Heart left ventricle (tissue), 16 donors: ENCODE measurements at regions not wholly inside any gene's neighbourhood (a gene's known extent, or its start where the extent isn't known, plus 50 kb on each side); places are given as distances from the start of the nearest gene placed in this dataset.

Experiments
- ATAC-seq, 4 donors: fragments of 200-7000 bp; cut with Tn5 transposase; one replicate each; pipeline ENCODE4 v1.9.1; 2020 to 2022; ENCODE audit warnings: moderate library complexity in 4 of 4, mild to moderate bottlenecking in 3 of 4, moderate number of reproducible peaks in 1 of 4
- DNase-seq, 5 donors: peaks; one replicate each; pipeline ENCODE4 v3.0.0-alpha.2; 2020
- H3K27ac ChIP-seq, 12 donors: fragments of 200-600 bp; sonication (generic) in 4 of 12; one replicate each; pipeline versions ENCODE4 v1.5.0 to v1.8.0; 2016 to 2022; ENCODE audit warnings: mild to moderate bottlenecking in 2 of 12
- H3K27me3 ChIP-seq, 9 donors: fragments of 200-600 bp; sonication (generic) in 2 of 9; one replicate each; pipeline versions ENCODE4 v1.5.1 to v1.8.0; 2016 to 2022; ENCODE audit warnings: mild to moderate bottlenecking in 3 of 9
- H3K36me3 ChIP-seq, 9 donors: fragments of 200-600 bp; sonication (generic) in 2 of 9; one replicate each; pipeline versions ENCODE4 v1.5.0 to v1.8.0; 2018 to 2022; ENCODE audit warnings: mild to moderate bottlenecking in 2 of 9
- H3K4me1 ChIP-seq, 12 donors: fragments of 200-600 bp; sonication (generic) in 4 of 12; one replicate each; pipeline versions ENCODE4 v1.5.0 to v1.8.0; 2016 to 2022; ENCODE audit warnings: mild to moderate bottlenecking in 3 of 12
- H3K4me3 ChIP-seq, 12 donors: fragments of 200-600 bp; sonication (generic) in 4 of 12; one replicate each; pipeline versions ENCODE4 v1.5.0 to v1.8.0; 2017 to 2022; ENCODE audit warnings: mild to moderate bottlenecking in 9 of 12, moderate library complexity in 4 of 12
- H3K9me3 ChIP-seq, 12 donors: fragments of 200-600 bp; sonication (generic) in 4 of 12; one replicate each; pipeline versions ENCODE4 v1.5.0 to v1.8.0; 2016 to 2022; ENCODE audit warnings: mild to moderate bottlenecking in 1 of 12
- CTCF ChIP-seq, 12 donors: fragments of 200-600 bp; sonication (generic) in 4 of 12; IDR thresholded peaks; one replicate each; pipeline versions ENCODE4 v1.5.0 to v1.8.0; 2018 to 2022; ENCODE audit warnings: antibody characterized with exemption in 12 of 12, mild to moderate bottlenecking in 5 of 12
- POLR2A ChIP-seq, 2 donors: fragments of 450-650 bp; IDR thresholded peaks; one replicate each; pipeline ENCODE4 v1.6.1; 2017; ENCODE audit warnings: antibody characterized with exemption in 2 of 2, mild to moderate bottlenecking in 2 of 2, moderate library complexity in 2 of 2
- WGBS, 4 donors: extraction: QIAGEN DNeasy Blood & Tissue Kit in 2 of 4; methylation state at CpG; one replicate each; pipeline versions ENCODE4 v1.1.5 to v1.1.7; 2013 to 2018; 5-methylcytosine and 5-hydroxymethylcytosine counted together
- intact Hi-C, 10 donors: fragments of 100-400 bp; cut with DNase I; formaldehyde crosslinking; loops; one replicate each; pipeline versions ENCODE4 v1.11.1 to v1.14.2; 2022
- donor health status: ischemic (EF 13 %, LVEDD 7.1; RV severe dilation, severe dysfunction).
- donor health status: healthy with polysubstance abuse.
- donor health status: DM: no; HTN: yes; CAD: no.
- donor health status: DM: no; HTN: no; CAD: no.
- donor health status: ischemic (EF 25% LVEDD 6.9; RV normal size, moderate dysfunction).
- donor health status: ischemic (EF 25% LVEDD 5.7; RV mildly dilated, moderate dysfunction).
- donor health status: healthy.
- donor health status: DM: yes; HTN: yes; CAD: no.
- donor health status: ischemic (EF 35%, LVEDD 5.7; RV mildly dilated, moderate dysfunction).
- donor health status: nonischemic (EF 11% LVEDD 7.7; RV severe dilation, severe dysfunction).
- donor health status: DM: yes; HTN: yes; CAD: no.
- donor health status: PGD.
- donor health status: ischemic (EF 29% LVEDD 5.4; RV normal size, mild dysfunction).
- donor health status: nonischemic (EF 23%, LVEDD 6.1; RV moderate dilation, normal function).

- H3K9me3 ChIP-seq, result no peaks in the 10 kb centered on the region
- H3K27ac ChIP-seq, result no peak overlapping the region
- no peak for DNase-seq
- no peak for TF ChIP-seq CTCF (IDR thresholded peaks at IDR 0.05)
- no peak for TF ChIP-seq POLR2A (IDR thresholded peaks at IDR 0.05)
- no peak for ATAC-seq
- intact Hi-C loops, result no loop called here
- no peaks in the 10 kb centered on the region for H3K4me1 ChIP-seq
- H3K27me3 ChIP-seq, result peaks cover 0 to 2% (median 0%) of the 10 kb centered on the region in 9 donors
- H3K4me3 ChIP-seq, result no peak overlapping the region
- H3K36me3 ChIP-seq, result no peaks in the 10 kb centered on the region
- 83 to 92% (median 89%) methylated on average over 2 of the region's 2 CpGs for WGBS, 4 donors
Observed at GRCh38 chr10:113243311-113243710, 293.3 kb downstream of the TCF7L2 start.

- H3K36me3 ChIP-seq, result no peaks in the 10 kb centered on the region
- ATAC-seq (no peak), DNase-seq (no peak)
- no peak overlapping the region for H3K27ac ChIP-seq
- no peaks in the 10 kb centered on the region for H3K4me1 ChIP-seq
- H3K9me3 ChIP-seq, result no peaks in the 10 kb centered on the region
- intact Hi-C loops, result no loop called here
- no peak overlapping the region for H3K4me3 ChIP-seq
- no peaks in the 10 kb centered on the region for H3K27me3 ChIP-seq
- no peak for TF ChIP-seq CTCF (IDR thresholded peaks at IDR 0.05)
- TF ChIP-seq POLR2A (IDR thresholded peaks at IDR 0.05), result no peak
- 84 to 92% (median 86%) methylated on average over 3 to 5 of the region's 5 CpGs for WGBS, 4 donors
Observed at GRCh38 chr10:113244750-113245149, 294.7 kb downstream of the TCF7L2 start.

- Histone ChIP-seq H3K36me3 (no peaks in the 10 kb centered on the region), H3K9me3 (no peaks in the 10 kb centered on the region), H3K4me1 (no peaks in the 10 kb centered on the region), H3K27me3 (no peaks in the 10 kb centered on the region), H3K4me3 (no peak overlapping the region), H3K27ac (no peak overlapping the region)
- DNase-seq (no peak), ATAC-seq (no peak)
- intact Hi-C loops, result no loop called here
- no peak for TF ChIP-seq CTCF (IDR thresholded peaks at IDR 0.05)
- TF ChIP-seq POLR2A (IDR thresholded peaks at IDR 0.05), result no peak
- 67 to 88% (median 79%) methylated on average over 3 of the region's 3 CpGs for WGBS, 4 donors
Observed at GRCh38 chr10:113245286-113245685, 295.2 kb downstream of the TCF7L2 start.

GRCh38 chr10:113247050-113247449, 297.0 kb downstream of the TCF7L2 start:
- no peaks in the 10 kb centered on the region for H3K4me1 ChIP-seq
- H3K36me3 ChIP-seq, result no peaks in the 10 kb centered on the region
- no peak overlapping the region for H3K27ac ChIP-seq
- TF ChIP-seq POLR2A (IDR thresholded peaks at IDR 0.05) (no peak), CTCF (IDR thresholded peaks at IDR 0.05) (no peak)
- intact Hi-C loops, result no loop called here
- whole genome bisulfite sequencing, 4 donors, result 50 to 72% (median 67%) methylated on average over 5 of the region's 5 CpGs
- no peak for ATAC-seq
- no peak for DNase-seq
- H3K9me3 ChIP-seq, result no peaks in the 10 kb centered on the region
- no peaks in the 10 kb centered on the region for H3K27me3 ChIP-seq
- no peak overlapping the region for H3K4me3 ChIP-seq
